WTC11 (cell line): ENCODE measurements at regions not wholly inside any gene's neighbourhood (a gene's known extent, or its start where the extent isn't known, plus 50 kb on each side); places are given as distances from the start of the nearest gene placed in this dataset.

Source experiments
- ATAC-seq: fragments of 200-7000 bp; cut with Tn5 transposase; 2 replicates; pipeline ENCODE4 v1.10.0; 2021; ENCODE audit warnings: mild to moderate bottlenecking, moderate library complexity
- CTCF ChIA-PET: fragments of 300-600 bp; sonication (Branson Sonifier 250); formaldehyde crosslinking; loops from one replicate; lab custom pipeline; 2021; ENCODE audit warnings: antibody characterized with exemption; lab: Charles Lee
- POLR2A ChIA-PET: fragments of 350-600 bp; sonication (Branson Sonifier 250); formaldehyde crosslinking; loops from one replicate; lab custom pipeline; 2021; ENCODE audit warnings: antibody characterized with exemption; lab: Charles Lee
- DNase-seq: peaks from one replicate; pipeline ENCODE4 v3.0.0; 2021; ENCODE audit warnings: low spot score
- H3K27ac Mint-ChIP-seq: 2 replicates; pipeline ENCODE4 v1.8.0; 2021; ENCODE audit warnings: mixed read lengths
- H3K27me3 Mint-ChIP-seq: 2 replicates; pipeline ENCODE4 v1.8.0; 2021; ENCODE audit warnings: low read depth, mild to moderate bottlenecking, moderate library complexity, mixed read lengths
- H3K36me3 Mint-ChIP-seq: 2 replicates; pipeline ENCODE4 v1.8.0; 2021; ENCODE audit warnings: mixed read lengths
- H3K4me1 Mint-ChIP-seq: 2 replicates; pipeline ENCODE4 v1.8.0; 2022; ENCODE audit warnings: mixed read lengths
- H3K4me3 Mint-ChIP-seq: 2 replicates; pipeline ENCODE4 v1.8.0; 2021; ENCODE audit warnings: mild to moderate bottlenecking, moderate library complexity, mixed read lengths
- H3K9me3 Mint-ChIP-seq: 2 replicates; pipeline ENCODE4 v1.8.0; 2021; ENCODE audit warnings: mixed read lengths
- CREM ChIP-seq: sonication (generic); formaldehyde crosslinking; IDR thresholded peaks from 2 replicates; pipeline ENCODE4 v1.8.1; 2022; ENCODE audit warnings: mild to moderate bottlenecking, missing genetic modification reagents, moderate library complexity
- ESRRA ChIP-seq: sonication (generic); formaldehyde crosslinking; IDR thresholded peaks from 2 replicates; pipeline ENCODE4 v1.8.1; 2022; ENCODE audit warnings: mild to moderate bottlenecking, missing genetic modification reagents, borderline replicate concordance
- FOXJ3 ChIP-seq: sonication (generic); formaldehyde crosslinking; IDR thresholded peaks from 2 replicates; pipeline ENCODE4 v1.9.0; 2021; ENCODE audit warnings: missing genetic modification reagents, mild to moderate bottlenecking, borderline replicate concordance
- FOXK1 ChIP-seq: sonication (generic); formaldehyde crosslinking; IDR thresholded peaks from 2 replicates; pipeline ENCODE4 v1.8.0; 2022; ENCODE audit warnings: mild to moderate bottlenecking, moderate library complexity, missing genetic modification reagents
- IRF2 ChIP-seq: sonication (generic); formaldehyde crosslinking; IDR thresholded peaks from 2 replicates; pipeline ENCODE4 v1.8.0; 2022; ENCODE audit warnings: low read depth, missing genetic modification reagents, borderline replicate concordance
- JAZF1 ChIP-seq: fragments of 250-450 bp; sonication (Bioruptor Pico); IDR thresholded peaks from 2 replicates; pipeline ENCODE4 v1.9.0; 2021; ENCODE audit warnings: moderate library complexity, mild to moderate bottlenecking, inconsistent platforms
- KAT7 ChIP-seq: sonication (generic); formaldehyde crosslinking; IDR thresholded peaks from 2 replicates; pipeline ENCODE4 v1.8.1; 2023; ENCODE audit warnings: missing genetic modification reagents, mild to moderate bottlenecking, borderline replicate concordance
- NFATC4 ChIP-seq: fragments of 250-450 bp; sonication (Bioruptor Pico); IDR thresholded peaks from 2 replicates; pipeline ENCODE4 v1.9.0; 2021; ENCODE audit warnings: mild to moderate bottlenecking
- NFYB ChIP-seq: sonication (generic); formaldehyde crosslinking; conservative IDR thresholded peaks from 2 replicates; pipeline ENCODE4 v1.8.0; 2022; ENCODE audit warnings: low read depth, missing genetic modification reagents
- NR1H2 ChIP-seq: sonication (generic); formaldehyde crosslinking; IDR thresholded peaks from 2 replicates; pipeline ENCODE4 v1.9.0; 2021; ENCODE audit warnings: mild to moderate bottlenecking, moderate library complexity, missing genetic modification reagents
- NR2C2 ChIP-seq: sonication (generic); formaldehyde crosslinking; IDR thresholded peaks from 2 replicates; pipeline ENCODE4 v1.8.0; 2022; ENCODE audit warnings: mild to moderate bottlenecking, missing genetic modification reagents
- NR3C1 ChIP-seq: sonication (generic); formaldehyde crosslinking; conservative IDR thresholded peaks from 2 replicates; pipeline ENCODE4 v1.8.1; 2023; ENCODE audit warnings: low read depth, mild to moderate bottlenecking, missing genetic modification reagents
- PRRX2 ChIP-seq: fragments of 250-450 bp; sonication (Bioruptor Pico); IDR thresholded peaks from 2 replicates; pipeline ENCODE4 v1.8.0; 2021; ENCODE audit warnings: mild to moderate bottlenecking
- TCF7 ChIP-seq: sonication (generic); formaldehyde crosslinking; IDR thresholded peaks from 2 replicates; pipeline ENCODE4 v1.8.0; 2022; ENCODE audit warnings: mild to moderate bottlenecking, low read depth, missing genetic modification reagents, moderate library complexity
- TP53 ChIP-seq: sonication (generic); formaldehyde crosslinking; IDR thresholded peaks from 2 replicates; pipeline ENCODE4 v1.8.1; 2023; ENCODE audit warnings: mild to moderate bottlenecking, missing genetic modification reagents
- ZNF138 ChIP-seq: sonication (generic); formaldehyde crosslinking; conservative IDR thresholded peaks from 2 replicates; pipeline ENCODE4 v1.8.1; 2022; ENCODE audit warnings: mild to moderate bottlenecking, moderate library complexity, missing genetic modification reagents
- ZNF219 ChIP-seq: sonication (generic); formaldehyde crosslinking; IDR thresholded peaks from 2 replicates; pipeline ENCODE4 v1.8.0; 2023; ENCODE audit warnings: missing genetic modification reagents, mild to moderate bottlenecking, borderline replicate concordance
- ZNF396 ChIP-seq: fragments of 250-450 bp; sonication (Bioruptor Pico); IDR thresholded peaks from 2 replicates; pipeline ENCODE4 v1.8.0; 2021; ENCODE audit warnings: mild to moderate bottlenecking, moderate library complexity, borderline replicate concordance
- ZNF416 ChIP-seq: fragments of 250-450 bp; sonication (Bioruptor Pico); IDR thresholded peaks from 2 replicates; pipeline ENCODE4 v1.9.0; 2021; ENCODE audit warnings: mild to moderate bottlenecking, inconsistent platforms
- TF ChIP-seq, protein P1 (sequence below): sonication (generic); formaldehyde crosslinking; IDR thresholded peaks from 2 replicates; pipeline ENCODE4 v1.8.1; 2022; ENCODE audit warnings: mild to moderate bottlenecking, missing genetic modification reagents, moderate library complexity, borderline replicate concordance
- TF ChIP-seq, protein P2 (sequence below): fragments of 250-450 bp; sonication (Bioruptor Pico); IDR thresholded peaks from 2 replicates; pipeline ENCODE4 v2.1.2; 2022; ENCODE audit warnings: mild to moderate bottlenecking, moderate library complexity
- TF ChIP-seq, protein P3 (sequence below): fragments of 250-450 bp; sonication (Bioruptor Pico); IDR thresholded peaks from 2 replicates; pipeline ENCODE4 v1.9.0; 2021; ENCODE audit warnings: moderate library complexity, mild to moderate bottlenecking, inconsistent platforms, borderline replicate concordance
- TF ChIP-seq, protein P4 (sequence below): sonication (generic); formaldehyde crosslinking; IDR thresholded peaks from 2 replicates; pipeline ENCODE4 v1.8.1; 2022; ENCODE audit warnings: mild to moderate bottlenecking, moderate library complexity, missing genetic modification reagents
- TF ChIP-seq, protein P5 (sequence below): fragments of 250-450 bp; sonication (Bioruptor Pico); IDR thresholded peaks from 2 replicates; pipeline ENCODE4 v1.9.0; 2021; ENCODE audit warnings: mild to moderate bottlenecking
- TF ChIP-seq, protein P6 (sequence below): sonication (generic); formaldehyde crosslinking; IDR thresholded peaks from 2 replicates; pipeline ENCODE4 v1.8.1; 2022; ENCODE audit warnings: low read depth, missing genetic modification reagents, borderline replicate concordance

DNA sequence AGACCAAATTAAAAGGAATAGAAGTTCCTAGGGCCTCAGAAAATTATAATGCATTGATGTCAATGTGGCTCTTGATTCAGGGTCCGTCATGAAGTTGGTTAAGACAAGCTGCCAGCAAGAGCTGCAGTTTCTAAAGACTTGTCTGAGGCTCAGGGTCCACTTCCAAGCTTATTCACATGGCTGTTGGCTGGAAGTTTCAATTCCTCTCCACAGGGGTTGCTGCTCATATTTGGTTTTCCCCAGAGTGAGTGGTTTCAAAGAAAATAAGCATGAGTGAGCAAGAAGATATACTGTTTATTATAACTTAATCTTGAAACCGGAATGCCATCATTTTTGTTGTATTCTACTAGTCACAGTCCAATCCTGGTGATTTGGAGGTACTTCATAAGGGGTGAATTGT lies 1247.4 kb downstream of the LRFN5 start:
- peaks cover 5% of the 10 kb centered on the region; the same call in 1 of the 2 replicates for H3K4me1 Mint-ChIP-seq
- no peak overlapping the region for H3K4me3 Mint-ChIP-seq
- H3K36me3 Mint-ChIP-seq, result no peaks in the 10 kb centered on the region
- CTCF ChIA-PET, result no interaction called here
- H3K27me3 Mint-ChIP-seq, result no peaks in the 10 kb centered on the region
- no peak overlapping the region for H3K27ac Mint-ChIP-seq
- ATAC-seq, result no peak
- POLR2A ChIA-PET, result no interaction called here
- DNase-seq, result no peak
- TF ChIP-seq NFYB (no peak), IRF2 (CRISPR knock-in tag) (no peak), CREM (CRISPR knock-in tag) (no peak), TCF7 (CRISPR knock-in tag) (no peak), NR1H2 (CRISPR knock-in tag) (no peak), ZNF396 (CRISPR knock-in tag) (no peak), TP53 (CRISPR knock-in tag) (no peak), FOXJ3 (CRISPR knock-in tag) (no peak), PRRX2 (CRISPR knock-in tag) (no peak), NR2C2 (no peak), NFATC4 (CRISPR knock-in tag) (no peak), NR3C1 (CRISPR knock-in tag) (no peak)
- TF ChIP-seq, protein P1, sequence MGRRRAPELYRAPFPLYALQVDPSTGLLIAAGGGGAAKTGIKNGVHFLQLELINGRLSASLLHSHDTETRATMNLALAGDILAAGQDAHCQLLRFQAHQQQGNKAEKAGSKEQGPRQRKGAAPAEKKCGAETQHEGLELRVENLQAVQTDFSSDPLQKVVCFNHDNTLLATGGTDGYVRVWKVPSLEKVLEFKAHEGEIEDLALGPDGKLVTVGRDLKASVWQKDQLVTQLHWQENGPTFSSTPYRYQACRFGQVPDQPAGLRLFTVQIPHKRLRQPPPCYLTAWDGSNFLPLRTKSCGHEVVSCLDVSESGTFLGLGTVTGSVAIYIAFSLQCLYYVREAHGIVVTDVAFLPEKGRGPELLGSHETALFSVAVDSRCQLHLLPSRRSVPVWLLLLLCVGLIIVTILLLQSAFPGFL, result no peak
- TF ChIP-seq, protein P2, sequence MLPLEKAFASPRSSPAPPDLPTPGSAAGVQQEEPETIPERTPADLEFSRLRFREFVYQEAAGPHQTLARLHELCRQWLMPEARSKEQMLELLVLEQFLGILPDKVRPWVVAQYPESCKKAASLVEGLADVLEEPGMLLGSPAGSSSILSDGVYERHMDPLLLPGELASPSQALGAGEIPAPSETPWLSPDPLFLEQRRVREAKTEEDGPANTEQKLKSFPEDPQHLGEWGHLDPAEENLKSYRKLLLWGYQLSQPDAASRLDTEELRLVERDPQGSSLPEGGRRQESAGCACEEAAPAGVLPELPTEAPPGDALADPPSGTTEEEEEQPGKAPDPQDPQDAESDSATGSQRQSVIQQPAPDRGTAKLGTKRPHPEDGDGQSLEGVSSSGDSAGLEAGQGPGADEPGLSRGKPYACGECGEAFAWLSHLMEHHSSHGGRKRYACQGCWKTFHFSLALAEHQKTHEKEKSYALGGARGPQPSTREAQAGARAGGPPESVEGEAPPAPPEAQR (CRISPR knock-in tag), result no peak
- TF ChIP-seq, protein P3, sequence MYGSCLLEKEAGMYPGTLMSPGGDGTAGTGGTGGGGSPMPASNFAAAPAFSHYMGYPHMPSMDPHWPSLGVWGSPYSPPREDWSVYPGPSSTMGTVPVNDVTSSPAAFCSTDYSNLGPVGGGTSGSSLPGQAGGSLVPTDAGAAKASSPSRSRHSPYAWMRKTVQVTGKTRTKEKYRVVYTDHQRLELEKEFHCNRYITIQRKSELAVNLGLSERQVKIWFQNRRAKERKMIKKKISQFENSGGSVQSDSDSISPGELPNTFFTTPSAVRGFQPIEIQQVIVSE, result no peak
- H3K9me3 Mint-ChIP-seq, result no peaks in the 10 kb centered on the region

DNA sequence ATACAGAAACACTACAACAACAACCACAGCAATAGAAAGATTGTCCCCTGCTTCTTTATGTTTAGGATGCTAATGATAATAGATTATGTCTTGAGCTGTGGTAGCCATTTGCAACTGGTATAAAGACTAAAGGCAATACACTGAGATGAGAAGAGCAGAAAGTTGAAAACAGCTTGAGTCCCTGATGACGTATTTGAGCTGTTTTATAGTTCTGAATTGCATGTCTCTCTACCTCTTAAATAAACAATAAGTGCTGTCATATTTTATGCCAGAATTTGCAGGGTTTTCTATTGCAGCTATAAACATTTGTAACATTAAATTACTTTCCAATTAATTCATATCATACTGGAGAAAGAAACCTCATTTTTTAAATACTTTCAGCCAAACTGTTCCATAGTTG lies 1242.0 kb downstream of the LRFN5 start:
- ChIA-PET POLR2A (no interaction called here), CTCF (no interaction called here)
- Mint-ChIP-seq H3K4me3 (no peak overlapping the region), H3K27ac (no peak overlapping the region), H3K36me3 (no peaks in the 10 kb centered on the region), H3K27me3 (no peaks in the 10 kb centered on the region), H3K9me3 (peaks cover 11% of the 10 kb centered on the region), H3K4me1 (no peaks in the 10 kb centered on the region)
- ATAC-seq (no peak), DNase-seq (no peak)
- TF ChIP-seq, protein P4, sequence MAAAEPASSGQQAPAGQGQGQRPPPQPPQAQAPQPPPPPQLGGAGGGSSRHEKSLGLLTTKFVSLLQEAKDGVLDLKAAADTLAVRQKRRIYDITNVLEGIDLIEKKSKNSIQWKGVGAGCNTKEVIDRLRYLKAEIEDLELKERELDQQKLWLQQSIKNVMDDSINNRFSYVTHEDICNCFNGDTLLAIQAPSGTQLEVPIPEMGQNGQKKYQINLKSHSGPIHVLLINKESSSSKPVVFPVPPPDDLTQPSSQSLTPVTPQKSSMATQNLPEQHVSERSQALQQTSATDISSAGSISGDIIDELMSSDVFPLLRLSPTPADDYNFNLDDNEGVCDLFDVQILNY, result no peak
- TF ChIP-seq ZNF416, result no peak
- TF ChIP-seq NR1H2 (CRISPR knock-in tag), result no peak
- TF ChIP-seq, protein P5, sequence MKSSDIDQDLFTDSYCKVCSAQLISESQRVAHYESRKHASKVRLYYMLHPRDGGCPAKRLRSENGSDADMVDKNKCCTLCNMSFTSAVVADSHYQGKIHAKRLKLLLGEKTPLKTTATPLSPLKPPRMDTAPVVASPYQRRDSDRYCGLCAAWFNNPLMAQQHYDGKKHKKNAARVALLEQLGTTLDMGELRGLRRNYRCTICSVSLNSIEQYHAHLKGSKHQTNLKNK (CRISPR knock-in tag), result no peak
- TF ChIP-seq ZNF219 (CRISPR knock-in tag), result no peak
- TF ChIP-seq KAT7 (CRISPR knock-in tag), result no peak
- TF ChIP-seq, protein P2 (CRISPR knock-in tag), result no peak
- no peak for TF ChIP-seq JAZF1 (CRISPR knock-in tag)
- TF ChIP-seq, protein P6, sequence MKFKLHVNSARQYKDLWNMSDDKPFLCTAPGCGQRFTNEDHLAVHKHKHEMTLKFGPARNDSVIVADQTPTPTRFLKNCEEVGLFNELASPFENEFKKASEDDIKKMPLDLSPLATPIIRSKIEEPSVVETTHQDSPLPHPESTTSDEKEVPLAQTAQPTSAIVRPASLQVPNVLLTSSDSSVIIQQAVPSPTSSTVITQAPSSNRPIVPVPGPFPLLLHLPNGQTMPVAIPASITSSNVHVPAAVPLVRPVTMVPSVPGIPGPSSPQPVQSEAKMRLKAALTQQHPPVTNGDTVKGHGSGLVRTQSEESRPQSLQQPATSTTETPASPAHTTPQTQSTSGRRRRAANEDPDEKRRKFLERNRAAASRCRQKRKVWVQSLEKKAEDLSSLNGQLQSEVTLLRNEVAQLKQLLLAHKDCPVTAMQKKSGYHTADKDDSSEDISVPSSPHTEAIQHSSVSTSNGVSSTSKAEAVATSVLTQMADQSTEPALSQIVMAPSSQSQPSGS, result no peak
- no peak for TF ChIP-seq ESRRA (CRISPR knock-in tag)
- no peak for TF ChIP-seq ZNF138 (CRISPR knock-in tag)
- no peak for TF ChIP-seq FOXK1 (CRISPR knock-in tag)
- no peak for TF ChIP-seq ZNF396 (CRISPR knock-in tag)
